ENCODE measurements at regions not wholly inside any gene's neighbourhood (a gene's known extent, or its start where the extent isn't known, plus 50 kb on each side); places are given as distances from the start of the nearest gene placed in this dataset.

DNA sequence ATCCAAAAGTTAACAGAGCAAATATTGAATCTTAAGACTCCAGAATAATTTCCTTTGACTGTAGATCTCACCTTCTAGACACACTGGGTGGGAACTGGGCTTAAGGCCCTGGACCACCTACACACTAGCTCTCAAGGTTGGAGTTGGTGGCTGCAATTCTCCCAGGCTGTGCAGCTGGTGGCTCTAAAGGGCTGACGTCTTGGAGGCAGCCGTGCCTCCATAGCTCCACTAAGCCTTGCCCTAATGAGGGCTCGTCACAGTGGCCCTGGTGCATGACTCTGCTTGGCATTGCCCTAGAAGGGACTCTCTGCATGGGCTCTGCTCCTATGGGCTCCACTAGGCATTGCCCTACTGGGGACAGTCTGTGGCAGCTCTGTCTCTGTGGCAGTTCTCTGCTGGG, 1005.2 kb downstream of the CCSER2 start:
- no peaks in the 10 kb centered on the region for H3K27me3 ChIP-seq (ENCODE audit: control insufficient read depth, insufficient read depth, low read length)
- no peaks in the 10 kb centered on the region for H3K36me3 ChIP-seq (ENCODE audit: control insufficient read depth, insufficient read depth, low read length)
- ChIA-PET POLR2A (no interaction called here), CTCF (no interaction called here)
- DNase-seq (ENCODE audit: low read depth): no peak
- H3K4me3 ChIP-seq (ENCODE audit: low read depth, low read length): no peak overlapping the region
- TF ChIP-seq, protein P1, sequence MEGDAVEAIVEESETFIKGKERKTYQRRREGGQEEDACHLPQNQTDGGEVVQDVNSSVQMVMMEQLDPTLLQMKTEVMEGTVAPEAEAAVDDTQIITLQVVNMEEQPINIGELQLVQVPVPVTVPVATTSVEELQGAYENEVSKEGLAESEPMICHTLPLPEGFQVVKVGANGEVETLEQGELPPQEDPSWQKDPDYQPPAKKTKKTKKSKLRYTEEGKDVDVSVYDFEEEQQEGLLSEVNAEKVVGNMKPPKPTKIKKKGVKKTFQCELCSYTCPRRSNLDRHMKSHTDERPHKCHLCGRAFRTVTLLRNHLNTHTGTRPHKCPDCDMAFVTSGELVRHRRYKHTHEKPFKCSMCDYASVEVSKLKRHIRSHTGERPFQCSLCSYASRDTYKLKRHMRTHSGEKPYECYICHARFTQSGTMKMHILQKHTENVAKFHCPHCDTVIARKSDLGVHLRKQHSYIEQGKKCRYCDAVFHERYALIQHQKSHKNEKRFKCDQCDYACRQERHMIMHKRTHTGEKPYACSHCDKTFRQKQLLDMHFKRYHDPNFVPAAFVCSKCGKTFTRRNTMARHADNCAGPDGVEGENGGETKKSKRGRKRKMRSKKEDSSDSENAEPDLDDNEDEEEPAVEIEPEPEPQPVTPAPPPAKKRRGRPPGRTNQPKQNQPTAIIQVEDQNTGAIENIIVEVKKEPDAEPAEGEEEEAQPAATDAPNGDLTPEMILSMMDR (IDR thresholded peaks at IDR 0.05; ENCODE audit: insufficient read depth, low read depth, low read length): no peak

DNA sequence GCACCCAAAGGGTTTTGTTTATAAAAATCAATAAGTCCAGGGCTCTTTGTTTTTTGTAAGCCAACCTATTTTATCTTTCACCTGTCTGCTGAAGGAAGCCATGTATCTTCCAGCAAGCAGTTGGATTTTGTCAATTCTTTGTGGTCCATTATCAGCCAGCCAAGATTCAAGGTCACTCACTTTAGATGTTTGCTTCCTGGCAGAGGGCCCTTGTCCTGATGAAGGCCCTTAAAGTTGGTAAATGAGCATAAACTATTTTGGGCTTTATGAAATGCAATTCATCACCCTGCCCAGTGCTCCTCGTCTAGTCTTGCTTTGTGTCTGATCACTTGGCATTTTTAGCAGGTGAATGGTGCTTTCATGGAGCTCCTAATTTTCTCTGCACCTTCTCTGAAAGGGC, 1004.2 kb downstream of the GRID1 start:
- TF ChIP-seq, protein P1 (IDR thresholded peaks at IDR 0.05; ENCODE audit: insufficient read depth, low read depth, low read length): no peak
- no peak for DNase-seq (ENCODE audit: low read depth)
- CTCF ChIA-PET: no interaction called here
- POLR2A ChIA-PET: no interaction called here
- no peaks in the 10 kb centered on the region for H3K27me3 ChIP-seq (ENCODE audit: control insufficient read depth, insufficient read depth, low read length)
- no peak overlapping the region for H3K4me3 ChIP-seq (ENCODE audit: low read depth, low read length)
- H3K36me3 ChIP-seq (ENCODE audit: control insufficient read depth, insufficient read depth, low read length): no peaks in the 10 kb centered on the region

DNA sequence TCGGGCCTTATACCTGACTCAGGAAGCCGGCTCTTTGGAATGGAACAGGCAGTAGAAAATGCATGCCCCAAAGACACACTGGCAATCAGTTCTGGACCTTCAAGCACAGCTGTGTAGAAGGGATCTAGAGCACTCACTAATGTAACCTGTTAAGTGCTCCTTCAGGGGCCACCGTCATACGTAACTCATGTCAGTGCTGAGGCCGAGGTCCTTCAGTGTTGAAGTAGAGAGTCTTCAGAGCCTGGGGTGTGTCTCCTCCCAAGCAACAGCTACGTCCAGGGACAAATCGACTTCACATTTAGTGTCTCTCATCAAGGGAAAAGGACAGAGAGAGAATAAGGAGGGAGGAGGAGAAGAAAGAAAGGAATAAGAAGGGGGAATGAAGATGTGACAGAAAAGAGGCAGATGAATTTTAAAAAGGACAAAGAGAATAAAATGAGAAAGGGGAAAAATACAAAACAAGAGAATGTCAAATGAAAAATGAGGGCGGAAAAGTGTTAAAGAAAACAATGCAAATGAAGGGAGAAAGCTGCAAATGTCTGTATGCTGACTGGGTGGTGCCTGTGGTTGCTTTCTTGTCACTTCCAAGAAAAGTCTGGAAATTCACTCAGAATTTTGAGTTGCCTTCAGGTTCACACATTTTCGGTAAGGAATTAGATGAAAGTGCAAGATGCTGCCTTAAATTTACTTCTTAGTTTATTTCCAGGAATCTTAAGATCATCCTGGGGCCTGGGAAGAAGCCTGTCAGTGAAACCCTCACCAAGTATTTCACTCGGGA, 989.4 kb downstream of the GRID1 start:
- ChIA-PET CTCF (no interaction called here), POLR2A (no interaction called here)
- Histone ChIP-seq H3K4me3 (ENCODE audit: low read depth, low read length) (no peak overlapping the region), H3K36me3 (ENCODE audit: control insufficient read depth, insufficient read depth, low read length) (no peaks in the 10 kb centered on the region), H3K27me3 (ENCODE audit: control insufficient read depth, insufficient read depth, low read length) (no peaks in the 10 kb centered on the region)
- DNase-seq (ENCODE audit: low read depth): no peak
- TF ChIP-seq, protein P1 (IDR thresholded peaks at IDR 0.05; ENCODE audit: insufficient read depth, low read depth, low read length): no peak

DNA sequence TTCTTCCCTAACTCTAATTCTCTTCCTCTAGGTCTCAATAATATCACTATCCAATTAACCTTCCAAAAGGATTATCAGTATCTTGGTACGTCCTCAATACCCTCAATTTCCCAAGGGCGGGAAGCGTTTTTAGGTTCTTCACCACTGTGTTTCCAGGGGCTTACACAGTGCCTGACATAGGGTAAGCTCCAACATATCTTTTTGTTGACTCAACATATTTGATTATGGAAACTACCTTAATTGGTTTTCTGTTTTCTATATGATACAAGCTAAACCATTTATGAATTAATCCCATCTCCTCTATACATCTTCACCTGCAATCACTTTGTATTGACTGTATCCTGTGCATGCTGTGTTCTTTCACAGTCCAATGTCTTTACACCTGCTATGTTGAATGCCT, 987.3 kb downstream of the GRID1 start:
- ChIA-PET CTCF (no interaction called here), POLR2A (no interaction called here)
- Histone ChIP-seq H3K36me3 (ENCODE audit: control insufficient read depth, insufficient read depth, low read length) (no peaks in the 10 kb centered on the region), H3K4me3 (ENCODE audit: low read depth, low read length) (no peak overlapping the region), H3K27me3 (ENCODE audit: control insufficient read depth, insufficient read depth, low read length) (no peaks in the 10 kb centered on the region)
- TF ChIP-seq, protein P1 (IDR thresholded peaks at IDR 0.05; ENCODE audit: insufficient read depth, low read depth, low read length): no peak
- no peak for DNase-seq (ENCODE audit: low read depth)

DNA sequence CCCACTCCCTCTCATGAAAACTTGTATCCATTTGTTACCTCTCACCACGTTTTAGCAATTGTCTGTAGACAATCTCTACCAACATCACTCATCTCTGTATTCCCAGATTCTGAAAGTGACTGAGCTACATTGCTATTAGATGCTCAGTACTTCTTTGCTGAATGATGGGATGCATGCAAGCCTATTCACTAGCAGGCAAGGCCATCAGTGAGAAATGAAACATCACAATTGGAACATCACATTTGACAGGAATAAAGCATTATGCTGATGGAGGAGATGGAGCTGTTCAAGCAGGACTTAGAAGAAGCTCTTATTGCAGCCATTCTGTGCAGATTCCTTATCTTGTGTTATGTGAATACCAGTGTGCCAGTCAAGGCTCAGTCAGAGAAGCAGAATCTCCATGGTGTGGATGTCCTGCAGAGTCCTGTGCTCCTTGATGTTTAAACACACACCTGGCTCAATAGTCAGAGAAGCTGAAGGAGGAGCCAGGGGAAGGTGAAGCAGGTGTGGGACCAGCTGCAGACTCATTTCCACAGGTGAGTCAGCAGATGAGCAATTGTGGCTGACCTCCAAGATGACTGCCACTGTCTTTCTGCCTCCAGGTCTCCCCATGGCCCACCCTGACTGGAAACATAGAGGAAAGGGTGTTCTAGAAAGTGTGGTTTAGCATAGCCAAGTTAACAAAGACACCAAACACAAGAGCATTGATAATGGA, 965.5 kb downstream of the GRID1 start:
- H3K4me3 ChIP-seq (ENCODE audit: low read depth, low read length): no peak overlapping the region
- CTCF ChIA-PET: no interaction called here
- DNase-seq (ENCODE audit: low read depth): no peak

More for the DNA sequence above, 965.5 kb downstream of the GRID1 start:
- Histone ChIP-seq H3K27me3 (ENCODE audit: control insufficient read depth, insufficient read depth, low read length) (no peaks in the 10 kb centered on the region), H3K36me3 (ENCODE audit: control insufficient read depth, insufficient read depth, low read length) (no peaks in the 10 kb centered on the region)
- POLR2A ChIA-PET: no interaction called here
- TF ChIP-seq, protein P1 (IDR thresholded peaks at IDR 0.05; ENCODE audit: insufficient read depth, low read depth, low read length): no peak
